Sigmoid colon (tissue), 4 donors: ENCODE measurements at regions not wholly inside any gene's neighbourhood (a gene's known extent, or its start where the extent isn't known, plus 50 kb on each side); places are given as distances from the start of the nearest gene placed in this dataset.

ENCODE experiments used
- POLR2A ChIP-seq, 2 donors: fragments of 450-650 bp; IDR thresholded peaks; one replicate each; pipeline ENCODE4 v1.6.1; 2016; ENCODE audit warnings: antibody characterized with exemption in 2 of 2, mild to moderate bottlenecking in 2 of 2, moderate library complexity in 2 of 2
- POLR2AphosphoS5 ChIP-seq, 4 donors: sonication (generic); formaldehyde crosslinking; IDR thresholded peaks; one replicate each; pipeline ENCODE4 v1.6.1; 2017; ENCODE audit warnings: antibody characterized with exemption in 4 of 4
- TF ChIP-seq, protein P1 (sequence below), 4 experiments: fragments of 450-650 bp in 3 of 4; fragments of 200-600 bp in 1 of 4; IDR thresholded peaks; one replicate each; pipeline ENCODE4 v1.5.1; 2016 to 2019; ENCODE audit warnings: antibody characterized with exemption in 4 of 4, mild to moderate bottlenecking in 3 of 4, moderate library complexity in 2 of 4

DNA sequence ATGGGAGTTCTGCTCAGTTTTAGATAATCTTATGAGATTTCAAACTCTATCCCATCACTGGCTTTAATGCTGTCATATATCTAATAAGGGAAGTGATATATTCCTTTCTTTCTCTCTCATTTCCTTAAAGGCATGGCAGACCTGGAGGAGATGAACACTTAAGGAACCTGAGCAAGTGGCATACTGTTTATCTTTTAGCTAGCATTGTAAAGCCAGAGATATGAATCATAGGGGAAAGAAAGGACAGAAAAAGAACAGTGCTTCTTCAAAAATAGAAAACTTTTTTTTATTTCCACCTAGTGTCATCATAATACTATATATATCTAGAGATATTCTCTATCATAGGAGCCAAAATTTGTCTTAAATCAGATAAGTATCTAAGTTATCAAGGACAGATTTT lies 68.3 kb upstream of the PSMA6 start:
- no peak for TF ChIP-seq POLR2A (IDR thresholded peaks at IDR 0.05)
- TF ChIP-seq, protein P1, sequence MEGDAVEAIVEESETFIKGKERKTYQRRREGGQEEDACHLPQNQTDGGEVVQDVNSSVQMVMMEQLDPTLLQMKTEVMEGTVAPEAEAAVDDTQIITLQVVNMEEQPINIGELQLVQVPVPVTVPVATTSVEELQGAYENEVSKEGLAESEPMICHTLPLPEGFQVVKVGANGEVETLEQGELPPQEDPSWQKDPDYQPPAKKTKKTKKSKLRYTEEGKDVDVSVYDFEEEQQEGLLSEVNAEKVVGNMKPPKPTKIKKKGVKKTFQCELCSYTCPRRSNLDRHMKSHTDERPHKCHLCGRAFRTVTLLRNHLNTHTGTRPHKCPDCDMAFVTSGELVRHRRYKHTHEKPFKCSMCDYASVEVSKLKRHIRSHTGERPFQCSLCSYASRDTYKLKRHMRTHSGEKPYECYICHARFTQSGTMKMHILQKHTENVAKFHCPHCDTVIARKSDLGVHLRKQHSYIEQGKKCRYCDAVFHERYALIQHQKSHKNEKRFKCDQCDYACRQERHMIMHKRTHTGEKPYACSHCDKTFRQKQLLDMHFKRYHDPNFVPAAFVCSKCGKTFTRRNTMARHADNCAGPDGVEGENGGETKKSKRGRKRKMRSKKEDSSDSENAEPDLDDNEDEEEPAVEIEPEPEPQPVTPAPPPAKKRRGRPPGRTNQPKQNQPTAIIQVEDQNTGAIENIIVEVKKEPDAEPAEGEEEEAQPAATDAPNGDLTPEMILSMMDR (IDR thresholded peaks at IDR 0.05) = no peak
- TF ChIP-seq POLR2AphosphoS5 (IDR thresholded peaks at IDR 0.05) = peak in 2 of 4 donors; percentile 51 to 56
